ENCODE measurements at regions not wholly inside any gene's neighbourhood (a gene's known extent, or its start where the extent isn't known, plus 50 kb on each side); places are given as distances from the start of the nearest gene placed in this dataset.

DNA sequence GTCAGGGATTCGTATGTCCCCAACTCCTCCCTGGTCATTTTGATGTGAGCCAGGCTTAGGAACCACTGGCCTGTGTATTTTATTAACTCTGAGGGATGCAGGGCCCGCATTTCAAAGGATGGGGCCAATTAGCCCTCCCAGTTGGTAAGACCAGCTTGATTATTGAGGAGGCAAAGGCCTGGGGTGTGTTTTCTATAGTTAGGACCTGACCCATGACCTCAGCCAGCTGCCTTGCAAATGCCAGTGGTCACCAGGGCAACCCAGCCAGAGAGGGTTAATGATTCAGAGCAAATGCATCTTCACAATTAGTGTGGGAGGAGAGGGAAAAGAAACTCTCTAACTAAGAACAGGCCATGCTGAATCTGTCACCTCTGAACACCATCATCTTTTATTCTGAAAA, 835.4 kb downstream of the MAFB start:
- no peaks in the 10 kb centered on the region for H4K20me1 ChIP-seq (ENCODE audit: control insufficient read depth, insufficient read depth, low read depth, low read length)
- no peaks in the 10 kb centered on the region for H3K36me3 ChIP-seq (ENCODE audit: control insufficient read depth, low read length)
- no peaks in the 10 kb centered on the region for H3K4me1 ChIP-seq (ENCODE audit: control insufficient read depth, low read length)
- no peak overlapping the region for H3K27ac ChIP-seq (ENCODE audit: low read depth, low read length)
- no peak for TF ChIP-seq EZH2phosphoT487 (IDR thresholded peaks at IDR 0.05; ENCODE audit: borderline replicate concordance, low read length)
- TF ChIP-seq, protein P1, sequence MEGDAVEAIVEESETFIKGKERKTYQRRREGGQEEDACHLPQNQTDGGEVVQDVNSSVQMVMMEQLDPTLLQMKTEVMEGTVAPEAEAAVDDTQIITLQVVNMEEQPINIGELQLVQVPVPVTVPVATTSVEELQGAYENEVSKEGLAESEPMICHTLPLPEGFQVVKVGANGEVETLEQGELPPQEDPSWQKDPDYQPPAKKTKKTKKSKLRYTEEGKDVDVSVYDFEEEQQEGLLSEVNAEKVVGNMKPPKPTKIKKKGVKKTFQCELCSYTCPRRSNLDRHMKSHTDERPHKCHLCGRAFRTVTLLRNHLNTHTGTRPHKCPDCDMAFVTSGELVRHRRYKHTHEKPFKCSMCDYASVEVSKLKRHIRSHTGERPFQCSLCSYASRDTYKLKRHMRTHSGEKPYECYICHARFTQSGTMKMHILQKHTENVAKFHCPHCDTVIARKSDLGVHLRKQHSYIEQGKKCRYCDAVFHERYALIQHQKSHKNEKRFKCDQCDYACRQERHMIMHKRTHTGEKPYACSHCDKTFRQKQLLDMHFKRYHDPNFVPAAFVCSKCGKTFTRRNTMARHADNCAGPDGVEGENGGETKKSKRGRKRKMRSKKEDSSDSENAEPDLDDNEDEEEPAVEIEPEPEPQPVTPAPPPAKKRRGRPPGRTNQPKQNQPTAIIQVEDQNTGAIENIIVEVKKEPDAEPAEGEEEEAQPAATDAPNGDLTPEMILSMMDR (IDR thresholded peaks at IDR 0.05; ENCODE audit: low read depth, low read length, poor library complexity, severe bottlenecking): no peak
- no peaks in the 10 kb centered on the region for H3K79me2 ChIP-seq (ENCODE audit: control insufficient read depth, low read length)
- no peaks in the 10 kb centered on the region for H3K9me2 ChIP-seq (replicated peaks; ENCODE audit: control insufficient read depth, low read length)
- H3K9me3 ChIP-seq (ENCODE audit: control insufficient read depth, insufficient read depth, low read length): no peaks in the 10 kb centered on the region
- no peak overlapping the region for H3K4me3 ChIP-seq (ENCODE audit: low read length)
- no peaks in the 10 kb centered on the region for H3K27me3 ChIP-seq (ENCODE audit: control insufficient read depth, low read length)
- H3F3A ChIP-seq (ENCODE audit: control insufficient read depth, insufficient read depth): no peaks in the 10 kb centered on the region
- no peak overlapping the region for H3K4me2 ChIP-seq (ENCODE audit: low read length)

DNA sequence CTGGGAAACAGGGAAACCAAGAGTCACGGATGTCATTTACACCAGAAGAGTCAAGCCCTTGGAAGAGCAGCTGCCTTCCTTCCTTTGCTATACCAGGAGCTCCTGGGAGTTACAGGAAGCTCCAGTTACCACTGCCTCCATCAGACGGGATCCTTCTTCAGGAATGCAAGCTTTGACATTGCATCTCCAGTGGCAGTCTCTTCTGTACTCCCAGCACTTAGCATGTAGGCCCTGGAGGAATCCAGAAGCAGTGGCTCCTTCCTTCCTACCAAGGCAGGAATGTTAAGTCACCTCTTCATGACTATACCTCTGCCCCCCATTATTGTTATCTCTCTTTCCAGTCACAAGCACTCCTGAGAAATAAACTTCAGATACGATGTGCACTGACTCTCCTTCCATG, 836.0 kb downstream of the MAFB start:
- H3K9me3 ChIP-seq (ENCODE audit: control insufficient read depth, insufficient read depth, low read length): no peaks in the 10 kb centered on the region

DNA sequence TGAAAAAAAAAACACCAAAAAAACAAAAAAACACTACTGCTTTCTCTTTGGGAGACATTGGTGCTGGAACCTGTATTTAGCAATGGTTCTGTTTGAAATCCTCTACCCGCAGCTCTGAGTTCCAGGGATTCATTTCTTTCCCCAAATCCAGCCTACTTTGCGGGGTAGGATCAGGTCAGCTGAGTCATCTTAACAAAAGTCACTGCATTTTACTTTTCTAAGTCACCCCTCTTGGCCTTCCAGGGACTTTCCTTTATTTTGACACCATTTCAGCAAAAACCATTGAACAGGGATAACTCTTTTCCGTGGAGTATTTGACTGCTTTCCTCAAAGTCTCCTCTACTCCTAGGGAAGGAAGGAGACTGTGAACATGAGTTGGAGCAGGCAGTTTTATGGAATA, 837.6 kb downstream of the MAFB start:
- Histone ChIP-seq H3K27ac (ENCODE audit: low read depth, low read length) (no peak overlapping the region), H3K36me3 (ENCODE audit: control insufficient read depth, low read length) (no peaks in the 10 kb centered on the region), H3K4me2 (ENCODE audit: low read length) (no peak overlapping the region), H3F3A (ENCODE audit: control insufficient read depth, insufficient read depth) (no peaks in the 10 kb centered on the region), H3K9me2 (replicated peaks; ENCODE audit: control insufficient read depth, low read length) (no peaks in the 10 kb centered on the region), H4K20me1 (ENCODE audit: control insufficient read depth, insufficient read depth, low read depth, low read length) (no peaks in the 10 kb centered on the region), H3K4me1 (ENCODE audit: control insufficient read depth, low read length) (no peaks in the 10 kb centered on the region), H3K27me3 (ENCODE audit: control insufficient read depth, low read length) (no peaks in the 10 kb centered on the region), H3K9me3 (ENCODE audit: control insufficient read depth, insufficient read depth, low read length) (no peaks in the 10 kb centered on the region), H3K79me2 (ENCODE audit: control insufficient read depth, low read length) (no peaks in the 10 kb centered on the region), H3K4me3 (ENCODE audit: low read length) (no peak overlapping the region)
- no peak for TF ChIP-seq EZH2phosphoT487 (IDR thresholded peaks at IDR 0.05; ENCODE audit: borderline replicate concordance, low read length)
- TF ChIP-seq, protein P1 (IDR thresholded peaks at IDR 0.05; ENCODE audit: low read depth, low read length, poor library complexity, severe bottlenecking): no peak

More for the DNA sequence above, 836.0 kb downstream of the MAFB start:
- no peaks in the 10 kb centered on the region for H3K27me3 ChIP-seq (ENCODE audit: control insufficient read depth, low read length)
- no peaks in the 10 kb centered on the region for H3K79me2 ChIP-seq (ENCODE audit: control insufficient read depth, low read length)
- no peaks in the 10 kb centered on the region for H3K36me3 ChIP-seq (ENCODE audit: control insufficient read depth, low read length)
- TF ChIP-seq, protein P1 (IDR thresholded peaks at IDR 0.05; ENCODE audit: low read depth, low read length, poor library complexity, severe bottlenecking): no peak
- no peak for TF ChIP-seq EZH2phosphoT487 (IDR thresholded peaks at IDR 0.05; ENCODE audit: borderline replicate concordance, low read length)
- no peaks in the 10 kb centered on the region for H4K20me1 ChIP-seq (ENCODE audit: control insufficient read depth, insufficient read depth, low read depth, low read length)
- no peak overlapping the region for H3K4me2 ChIP-seq (ENCODE audit: low read length)
- H3K4me1 ChIP-seq (ENCODE audit: control insufficient read depth, low read length): no peaks in the 10 kb centered on the region
- no peaks in the 10 kb centered on the region for H3F3A ChIP-seq (ENCODE audit: control insufficient read depth, insufficient read depth)
- H3K27ac ChIP-seq (ENCODE audit: low read depth, low read length): no peak overlapping the region
- no peaks in the 10 kb centered on the region for H3K9me2 ChIP-seq (replicated peaks; ENCODE audit: control insufficient read depth, low read length)
- no peak overlapping the region for H3K4me3 ChIP-seq (ENCODE audit: low read length)

All from DOHH2 (cell line).